ENCODE measurements at regions not wholly inside any gene's neighbourhood (a gene's known extent, or its start where the extent isn't known, plus 50 kb on each side); places are given as distances from the start of the nearest gene placed in this dataset.

- no peaks in the 10 kb centered on the region for H3K27me3 ChIP-seq (replicated peaks in 1 of 4; ENCODE audit: control insufficient read depth in 3 of 4, extremely low read depth in 1 of 4, insufficient read depth in 3 of 4, low read length in 3 of 4)
- no peak overlapping the region for H2BK20ac ChIP-seq (ENCODE audit: low read length)
- POLR2A ChIA-PET (ENCODE audit: partially characterized antibody), result no interaction called here
- no peak overlapping the region for H3K56ac ChIP-seq (replicated peaks; ENCODE audit: insufficient read length, low read depth, low read length)
- H2BK12ac ChIP-seq (ENCODE audit: low read depth, low read length), result no peak overlapping the region
- no peaks in the 10 kb centered on the region for H4K20me1 ChIP-seq (replicated peaks in 1 of 2; ENCODE audit: control insufficient read depth in 1 of 2, insufficient read depth in 2 of 2, low read length in 2 of 2)
- H3K79me2 ChIP-seq (ENCODE audit: control insufficient read depth in 1 of 2, insufficient read depth in 2 of 2, low read length in 2 of 2), result no peaks in the 10 kb centered on the region
- H2BK120ac ChIP-seq (replicated peaks; ENCODE audit: low read depth, low read length), result no peak overlapping the region
- H2AFZ ChIP-seq (ENCODE audit: low read length), result no peak overlapping the region
- no peak for TF ChIP-seq HDAC6 (IDR thresholded peaks at IDR 0.05; ENCODE audit: low read depth, low read length)
- no peak for TF ChIP-seq RFX5 (IDR thresholded peaks at IDR 0.05; ENCODE audit: borderline replicate concordance, low read depth, low read length)
- TF ChIP-seq CREB1 (IDR thresholded peaks at IDR 0.05), result no peak
- TF ChIP-seq PHF8 (conservative IDR thresholded peaks at IDR 0.05; ENCODE audit: low read depth, low read length), result no peak
- no peak for TF ChIP-seq YY1 (IDR thresholded peaks at IDR 0.05; ENCODE audit: low read depth, low read length)
- no peak for TF ChIP-seq TAF1 (IDR thresholded peaks at IDR 0.05; ENCODE audit: low read depth, low read length)
- TF ChIP-seq USF2 (IDR thresholded peaks at IDR 0.05; ENCODE audit: low read length), result no peak
- no peak for TF ChIP-seq KDM1A (IDR thresholded peaks at IDR 0.05; ENCODE audit: borderline replicate concordance, low read length)
- no peaks in the 10 kb centered on the region for H3K23me2 ChIP-seq (ENCODE audit: low read depth, low read length)
- H4K5ac ChIP-seq (ENCODE audit: insufficient read length, low read depth, low read length), result no peak overlapping the region
- no peak overlapping the region for H3K4ac ChIP-seq (replicated peaks; ENCODE audit: insufficient read length, low read depth, low read length)
- H4K8ac ChIP-seq (ENCODE audit: extremely low read depth, insufficient read depth, low read length), result no peak overlapping the region
- H3K4me2 ChIP-seq (ENCODE audit: insufficient read depth in 1 of 2, low read depth in 2 of 2, low read length in 2 of 2), result no peak overlapping the region
- FAIRE-seq (no peak), DNase-seq (ENCODE audit: low read depth in 1 of 2, low spot score in 2 of 2) (no peak)
- H3K14ac ChIP-seq (ENCODE audit: insufficient read length), result no peak overlapping the region
- no peak overlapping the region for H3K18ac ChIP-seq (ENCODE audit: extremely low read depth, low read length)
- H2BK15ac ChIP-seq (ENCODE audit: low read length), result no peak overlapping the region
- CTCF ChIA-PET (ENCODE audit: partially characterized antibody), result interaction anchor here (3.6 kb wide), 1 partner anchor 9 kb away, joined by 10 read pairs; no protein-coding TSS in a partner anchor
- no peak overlapping the region for H3K4me3 ChIP-seq (ENCODE audit: extremely low read depth in 1 of 4, insufficient read depth in 2 of 4, low read depth in 3 of 4, low read length in 4 of 4)
- H3K23ac ChIP-seq (ENCODE audit: insufficient read length), result no peak overlapping the region
- H2AK5ac ChIP-seq (ENCODE audit: low read depth, low read length), result no peak overlapping the region
- H3K27ac ChIP-seq (ENCODE audit: low read depth, low read length), result no peak overlapping the region
- H3K9ac ChIP-seq (replicated peaks in 1 of 4; ENCODE audit: extremely low read depth in 1 of 4, low read depth in 3 of 4, low read length in 3 of 4), result no peak overlapping the region
- no peak overlapping the region for H2BK5ac ChIP-seq (ENCODE audit: low read depth, low read length)
- H3K4me1 ChIP-seq (replicated peaks in 1 of 4; ENCODE audit: control insufficient read depth in 3 of 4, insufficient read depth in 4 of 4, low read length in 3 of 4), result no peaks in the 10 kb centered on the region; a peak in 1 of 7 replicates
- no peak overlapping the region for H4K91ac ChIP-seq (replicated peaks; ENCODE audit: insufficient read length, low read length)
- no peaks in the 10 kb centered on the region for H3K9me3 ChIP-seq (ENCODE audit: insufficient read depth in 2 of 2, low read depth in 1 of 2, low read length in 1 of 2)
- H3K79me1 ChIP-seq (ENCODE audit: low read depth, low read length), result no peaks in the 10 kb centered on the region
- 91% methylated on average over 2 of the region's 2 CpGs; no CpG with 5 or more reads in 1 of the 2 experiments for WGBS, 2 experiments (ENCODE audit: extremely low coverage in 1 of 2, insufficient coverage in 1 of 2, insufficient read length in 1 of 2, insufficient replicate concordance in 2 of 2, low coverage in 1 of 2, low lambda C conversion rate in 2 of 2, missing lambda C conversion rate in 1 of 2)
- no peaks in the 10 kb centered on the region for H3K36me3 ChIP-seq (ENCODE audit: control insufficient read depth in 2 of 4, insufficient read depth in 4 of 4, low read length in 3 of 4)
Observed at GRCh38 chr13:76636829-76637228, 249.4 kb downstream of the KCTD12 start.

Data from H1 (cell line).